Spinal cord (tissue), 9 donors: ENCODE measurements at regions not wholly inside any gene's neighbourhood (a gene's known extent, or its start where the extent isn't known, plus 50 kb on each side); places are given as distances from the start of the nearest gene placed in this dataset.

ENCODE experiments used
- DNase-seq, 6 donors: peaks; one replicate each; pipeline versions ENCODE4 v3.0.0 to v3.0.0-alpha.2; 2013 to 2015; ENCODE audit warnings: low spot score in 6 of 6, low read depth in 4 of 6
- H3K27ac ChIP-seq: one replicate; pipeline ENCODE4 v1.5.1; 2013; ENCODE audit warnings: low read depth, low read length, control low read depth
- H3K27me3 ChIP-seq: one replicate; pipeline ENCODE4 v1.6.1; 2013; ENCODE audit warnings: low read length; ENCODE audit not compliant: control insufficient read depth, insufficient read depth
- H3K36me3 ChIP-seq: one replicate; pipeline ENCODE4 v1.6.1; 2013; ENCODE audit warnings: low read length; ENCODE audit not compliant: control insufficient read depth, insufficient read depth
- H3K4me1 ChIP-seq: one replicate; pipeline ENCODE4 v1.6.1; 2013; ENCODE audit warnings: low read length; ENCODE audit not compliant: control insufficient read depth, insufficient read depth
- H3K4me3 ChIP-seq: one replicate; pipeline ENCODE4 v1.5.1; 2013; ENCODE audit warnings: low read depth, low read length, control low read depth
- H3K9me3 ChIP-seq: one replicate; pipeline ENCODE4 v1.6.1; 2013; ENCODE audit warnings: low read length; ENCODE audit not compliant: control insufficient read depth, insufficient read depth
- WGBS: methylation state at CpG from one replicate; pipeline ENCODE4 v1.1.5; 2013; ENCODE audit warnings: missing lambda C conversion rate; ENCODE audit not compliant: insufficient coverage; 5-methylcytosine and 5-hydroxymethylcytosine counted together
- donor health status: healthy.

DNA sequence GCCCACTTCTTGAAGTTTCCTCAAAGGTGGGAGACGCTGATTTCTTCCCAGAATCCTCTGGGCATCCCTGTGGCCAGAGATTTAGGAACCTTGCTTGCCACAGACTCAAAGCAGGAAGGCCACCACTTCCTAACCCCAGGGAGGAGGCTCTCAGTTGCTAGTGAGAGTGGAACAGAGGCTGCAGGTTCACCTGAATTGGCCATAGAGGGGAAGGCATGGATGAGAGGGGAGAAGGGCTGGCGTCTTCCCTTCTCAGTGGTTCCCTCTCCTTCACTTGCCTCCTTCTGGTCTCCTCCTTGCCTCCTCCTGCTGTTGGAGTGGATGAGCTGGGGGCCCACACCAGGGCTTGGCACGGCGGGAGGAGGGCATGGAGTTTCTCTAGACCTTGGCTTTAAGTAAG lies 185.7 kb downstream of the ADAMTS15 start:
- H3K4me3 ChIP-seq = no peak overlapping the region
- no peaks in the 10 kb centered on the region for H3K9me3 ChIP-seq
- no peaks in the 10 kb centered on the region for H3K36me3 ChIP-seq
- 94% methylated on average over 2 of the region's 4 CpGs for WGBS
- no peak overlapping the region for H3K27ac ChIP-seq
- peaks cover 14% of the 10 kb centered on the region for H3K4me1 ChIP-seq
- no peak for DNase-seq
- no peaks in the 10 kb centered on the region for H3K27me3 ChIP-seq

DNA sequence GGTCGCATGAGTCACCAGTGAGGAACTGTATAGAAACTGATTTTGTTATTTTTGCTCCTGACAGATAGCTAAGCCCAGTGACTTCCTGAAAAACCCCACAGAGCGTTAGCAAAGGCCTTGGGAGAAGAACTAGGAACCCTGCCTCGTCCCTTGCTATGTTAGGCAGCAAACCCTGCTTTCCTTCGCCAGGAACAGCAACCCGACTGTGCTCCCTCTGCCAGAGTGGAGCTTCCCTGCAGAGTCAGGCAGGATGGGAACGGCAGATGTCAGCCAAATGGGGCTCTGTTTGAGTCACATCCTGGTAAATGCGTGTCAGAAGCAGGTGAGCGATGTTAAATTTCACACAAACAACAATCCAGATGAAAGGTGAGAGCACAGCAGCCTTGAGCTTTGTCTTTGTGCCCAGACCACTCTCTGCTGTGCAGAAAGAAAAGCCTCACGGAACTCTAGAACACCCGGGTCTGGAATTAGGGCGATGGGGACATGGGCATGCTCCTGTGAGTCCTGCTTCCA lies 186.6 kb downstream of the ADAMTS15 start:
- Histone ChIP-seq H3K27me3 (no peaks in the 10 kb centered on the region), H3K27ac (peak overlapping the region; percentile 8), H3K4me3 (no peak overlapping the region), H3K4me1 (peaks cover 14% of the 10 kb centered on the region), H3K36me3 (no peaks in the 10 kb centered on the region), H3K9me3 (no peaks in the 10 kb centered on the region)
- DNase-seq = peak in 2 of 6 donors; percentile 56 to 82
- WGBS = 63% methylated on average over 9 of the region's 11 CpGs

GRCh38 chr11:130635937-130636630 lies 187.6 kb downstream of the ADAMTS15 start:
- H3K27ac ChIP-seq = no peak overlapping the region

DNA sequence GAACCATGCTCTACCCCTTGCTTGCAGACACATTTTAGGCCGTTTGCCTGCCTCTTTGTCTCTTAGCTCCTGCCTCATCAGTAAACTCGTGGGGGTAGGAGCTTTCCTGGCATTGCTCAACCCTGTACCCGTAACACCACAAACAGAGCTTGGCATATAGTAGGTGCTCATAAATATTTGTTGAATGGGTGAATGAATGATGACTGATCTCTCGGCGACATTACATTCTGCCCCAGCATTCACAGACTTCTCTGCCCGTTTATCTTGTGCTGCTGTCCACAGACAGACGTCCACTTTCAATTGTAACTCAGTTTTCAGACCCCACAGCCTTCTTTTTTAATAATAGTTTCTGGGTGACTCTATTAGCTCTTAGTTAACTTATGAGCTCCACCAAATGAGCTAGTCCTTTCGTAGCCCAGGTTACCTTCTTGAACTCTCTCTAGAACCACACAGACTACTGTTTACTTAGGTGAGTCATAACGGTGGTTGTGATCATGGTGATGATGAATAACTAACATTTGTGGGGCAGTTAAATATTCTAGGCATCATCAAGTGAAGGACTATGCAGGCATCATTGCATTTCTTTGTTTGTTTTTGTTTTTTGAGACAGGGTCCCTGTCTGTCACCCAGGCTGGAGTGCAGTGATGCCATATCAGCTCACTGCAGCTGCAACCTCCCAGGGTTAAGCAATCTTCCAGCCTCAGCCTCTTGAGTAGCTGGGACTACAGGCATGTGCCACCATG lies 188.4 kb downstream of the ADAMTS15 start:
- H3K4me1 ChIP-seq = peaks cover 14% of the 10 kb centered on the region
- H3K27me3 ChIP-seq = no peaks in the 10 kb centered on the region
- peak in 1 of 6 donors; percentile 78 for DNase-seq
- no peaks in the 10 kb centered on the region for H3K9me3 ChIP-seq
- no peaks in the 10 kb centered on the region for H3K36me3 ChIP-seq
- H3K4me3 ChIP-seq = no peak overlapping the region
- H3K27ac ChIP-seq = no peak overlapping the region
- 54% methylated on average over 2 of the region's 9 CpGs for WGBS

More at GRCh38 chr11:130635937-130636630, 187.6 kb downstream of the ADAMTS15 start:
- DNase-seq = no peak
- no peak overlapping the region for H3K4me3 ChIP-seq
- H3K9me3 ChIP-seq = no peaks in the 10 kb centered on the region
- H3K36me3 ChIP-seq = no peaks in the 10 kb centered on the region
- H3K27me3 ChIP-seq = no peaks in the 10 kb centered on the region
- peaks cover 14% of the 10 kb centered on the region for H3K4me1 ChIP-seq
- 72% methylated on average over 3 of the region's 5 CpGs for WGBS

GRCh38 chr11:130637566-130637965 lies 189.1 kb downstream of the ADAMTS15 start:
- no peaks in the 10 kb centered on the region for H3K9me3 ChIP-seq
- peaks cover 14% of the 10 kb centered on the region for H3K4me1 ChIP-seq
- no peak for DNase-seq
- no peaks in the 10 kb centered on the region for H3K27me3 ChIP-seq
- no peak overlapping the region for H3K27ac ChIP-seq
- H3K4me3 ChIP-seq = no peak overlapping the region
- 98% methylated on average over 4 of the region's 7 CpGs for WGBS
- H3K36me3 ChIP-seq = no peaks in the 10 kb centered on the region

- H3K4me1 ChIP-seq = peaks cover 14% of the 10 kb centered on the region
- no peaks in the 10 kb centered on the region for H3K27me3 ChIP-seq
- no peaks in the 10 kb centered on the region for H3K36me3 ChIP-seq
- no peak overlapping the region for H3K27ac ChIP-seq
- no peaks in the 10 kb centered on the region for H3K9me3 ChIP-seq
- 30% methylated on average over 2 of the region's 5 CpGs for WGBS
- peak in 1 of 6 donors; percentile 68 for DNase-seq
- H3K4me3 ChIP-seq = no peak overlapping the region
Observed at GRCh38 chr11:130638033-130638432, 189.6 kb downstream of the ADAMTS15 start.

DNA sequence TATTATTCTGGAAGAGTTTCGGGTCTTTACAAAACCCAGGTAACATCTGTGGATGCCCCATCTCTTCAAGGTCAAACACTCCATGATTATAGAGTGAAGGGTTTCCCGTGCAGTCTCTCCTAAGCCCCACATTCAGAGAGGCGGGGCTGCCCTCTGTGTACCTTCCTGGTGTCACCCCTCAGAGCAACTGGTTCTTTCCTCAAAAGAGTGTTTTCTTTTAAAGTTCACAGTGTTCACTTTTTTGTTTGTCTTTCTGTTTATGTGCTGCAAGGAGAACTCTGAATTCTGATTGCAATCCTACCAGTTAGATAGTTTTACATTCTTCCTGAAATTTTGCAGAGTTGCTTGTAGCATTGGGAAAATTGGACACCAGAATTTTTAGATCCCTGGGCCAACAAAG lies 190.2 kb downstream of the ADAMTS15 start:
- H3K36me3 ChIP-seq = no peaks in the 10 kb centered on the region
- no peak overlapping the region for H3K4me3 ChIP-seq

DNA sequence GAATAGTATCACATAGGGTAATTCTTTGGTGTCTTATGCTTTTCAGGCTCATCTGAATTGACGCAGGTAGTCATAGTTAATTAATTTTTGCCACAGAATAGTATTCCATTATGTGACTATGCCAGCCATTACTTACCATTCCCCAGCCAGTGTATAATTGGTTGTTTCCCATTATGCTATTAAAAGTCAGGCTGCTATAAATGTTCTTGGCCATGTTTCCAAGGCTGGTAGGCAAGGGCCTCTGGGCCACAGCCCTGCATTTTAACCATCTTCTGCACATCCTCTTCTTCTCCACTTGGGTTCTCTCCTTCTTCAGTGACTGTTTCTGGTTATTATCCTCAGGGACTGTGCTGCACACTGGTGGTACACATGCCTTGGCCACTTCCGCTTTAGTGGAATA lies 190.9 kb downstream of the ADAMTS15 start:
- Histone ChIP-seq H3K27me3 (no peaks in the 10 kb centered on the region), H3K4me3 (no peak overlapping the region), H3K27ac (no peak overlapping the region), H3K4me1 (peaks cover 15% of the 10 kb centered on the region), H3K36me3 (no peaks in the 10 kb centered on the region), H3K9me3 (no peaks in the 10 kb centered on the region)
- WGBS = 30% methylated on average over 1 of the region's 2 CpGs
- DNase-seq = no peak

More for the DNA sequence above, 190.2 kb downstream of the ADAMTS15 start:
- H3K27me3 ChIP-seq = no peaks in the 10 kb centered on the region
- WGBS = 40% methylated on average over 1 of the region's 3 CpGs
- no peaks in the 10 kb centered on the region for H3K9me3 ChIP-seq
- peaks cover 14% of the 10 kb centered on the region for H3K4me1 ChIP-seq
- DNase-seq = no peak
- H3K27ac ChIP-seq = no peak overlapping the region

DNA sequence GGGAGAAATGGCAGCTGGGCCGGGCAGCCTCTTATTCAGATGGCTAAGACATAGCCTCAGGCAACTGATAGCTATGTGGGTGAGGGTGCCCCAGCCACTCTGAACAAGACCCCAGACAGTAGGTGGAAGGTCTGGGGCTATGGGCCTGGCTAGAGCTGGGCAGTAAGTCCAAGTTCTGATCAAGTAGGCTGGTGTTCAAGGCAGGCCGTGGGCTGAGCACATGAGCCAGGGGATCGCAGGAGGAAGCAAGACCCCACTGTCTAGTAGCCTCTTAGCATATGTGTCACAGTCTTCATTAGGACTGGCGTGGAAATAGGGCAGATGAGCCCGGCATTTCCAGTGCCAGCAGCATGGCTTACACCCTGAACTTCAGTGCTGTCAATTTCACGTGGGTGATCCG lies 192.1 kb downstream of the ADAMTS15 start:
- Histone ChIP-seq H3K27ac (no peak overlapping the region), H3K4me1 (peaks cover 9% of the 10 kb centered on the region), H3K27me3 (no peaks in the 10 kb centered on the region), H3K36me3 (no peaks in the 10 kb centered on the region), H3K9me3 (no peaks in the 10 kb centered on the region), H3K4me3 (no peak overlapping the region)
- DNase-seq = no peak
- 87% methylated on average over 7 of the region's 7 CpGs for WGBS
